GM11168 (cell line): ENCODE measurements at regions not wholly inside any gene's neighbourhood (a gene's known extent, or its start where the extent isn't known, plus 50 kb on each side); places are given as distances from the start of the nearest gene placed in this dataset.

ENCODE experiments used
- in situ Hi-C: fragments of 300-500 bp; cut with MboI; formaldehyde crosslinking; loops from one replicate; pipeline ENCODE4 v1.12.0; 2022; ENCODE audit warnings: low sequenced_read_pairs; ENCODE audit not compliant: unreplicated experiment

- in situ Hi-C loops, result no loop called here
Measured at GRCh38 chr7:18234519-18234918, 206.9 kb upstream of the PRPS1L1 start.

- in situ Hi-C loops, result no loop called here
Measured at GRCh38 chr7:18235819-18236218, 208.2 kb upstream of the PRPS1L1 start.

- in situ Hi-C loops, result no loop called here
Measured at GRCh38 chr7:18239212-18239611, 211.6 kb upstream of the PRPS1L1 start.

- in situ Hi-C loops, result no loop called here
Measured at GRCh38 chr7:18241543-18242231, 214.0 kb upstream of the PRPS1L1 start.

GRCh38 chr7:18243731-18244130 lies 216.1 kb upstream of the PRPS1L1 start:
- in situ Hi-C loops, result no loop called here

- in situ Hi-C loops, result no loop called here
Measured at GRCh38 chr7:18250133-18250532, 222.5 kb upstream of the PRPS1L1 start.

- in situ Hi-C loops, result no loop called here
Measured at GRCh38 chr7:18257711-18258110, 230.1 kb upstream of the PRPS1L1 start.

- in situ Hi-C loops, result no loop called here
Measured at GRCh38 chr7:18262058-18262457, 233.5 kb upstream of the HDAC9 start.

- in situ Hi-C loops, result no loop called here
Measured at GRCh38 chr7:18265611-18266281, 229.8 kb upstream of the HDAC9 start.

- in situ Hi-C loops, result no loop called here
Measured at GRCh38 chr7:18268571-18268970, 227.0 kb upstream of the HDAC9 start.

GRCh38 chr7:18276380-18276779 lies 219.2 kb upstream of the HDAC9 start:
- in situ Hi-C loops, result no loop called here

GRCh38 chr7:18278316-18278715 lies 217.2 kb upstream of the HDAC9 start:
- in situ Hi-C loops, result no loop called here

- in situ Hi-C loops, result no loop called here
Measured at GRCh38 chr7:18283045-18283444, 212.5 kb upstream of the HDAC9 start.

- in situ Hi-C loops, result no loop called here
Measured at GRCh38 chr7:18287482-18287881, 208.1 kb upstream of the HDAC9 start.

- in situ Hi-C loops, result no loop called here
Measured at GRCh38 chr7:18288322-18289037, 207.1 kb upstream of the HDAC9 start.

GRCh38 chr7:18289788-18290187 lies 205.8 kb upstream of the HDAC9 start:
- in situ Hi-C loops, result no loop called here

GRCh38 chr7:18290223-18290622 lies 205.3 kb upstream of the HDAC9 start:
- in situ Hi-C loops, result no loop called here

GRCh38 chr7:18290865-18291264 lies 204.7 kb upstream of the HDAC9 start:
- in situ Hi-C loops, result no loop called here

GRCh38 chr7:18292584-18292983 lies 203.0 kb upstream of the HDAC9 start:
- in situ Hi-C loops, result no loop called here

- in situ Hi-C loops, result no loop called here
Measured at GRCh38 chr7:18293759-18294158, 201.8 kb upstream of the HDAC9 start.

- in situ Hi-C loops, result no loop called here
Measured at GRCh38 chr7:18294411-18294810, 201.1 kb upstream of the HDAC9 start.
